22Rv1 (cell line): ENCODE measurements at regions not wholly inside any gene's neighbourhood (a gene's known extent, or its start where the extent isn't known, plus 50 kb on each side); places are given as distances from the start of the nearest gene placed in this dataset.

Experiments
- CTCF ChIP-seq: fragments of 450-650 bp; IDR thresholded peaks from 2 replicates; pipeline ENCODE4 v1.5.1; 2017; ENCODE audit warnings: mild to moderate bottlenecking
- ZFX ChIP-seq: fragments of 450-650 bp; IDR thresholded peaks from 2 replicates; pipeline ENCODE4 v1.6.1; 2017; ENCODE audit warnings: antibody characterized with exemption, borderline replicate concordance

- no peak for TF ChIP-seq CTCF
- no peak for TF ChIP-seq ZFX
These were observed 59.3 kb upstream of the SLC4A10 start for GRCh38 chr2:161564906-161565305.
